Left lung (tissue), 4 donors: ENCODE measurements at regions not wholly inside any gene's neighbourhood (a gene's known extent, or its start where the extent isn't known, plus 50 kb on each side); places are given as distances from the start of the nearest gene placed in this dataset.
"Not testable (repeated sequence)": the region's sequence is repeated elsewhere in the genome, so short reads cannot be mapped to it uniquely, and the experiment has no call there.

Experiments used
- ATAC-seq: fragments of 200-7000 bp; cut with Tn5 transposase; one replicate; pipeline ENCODE4 v1.9.1; 2020; ENCODE audit warnings: moderate library complexity
- DNase-seq, 4 donors: peaks; one replicate each; pipeline ENCODE4 v3.0.0-alpha.2; 2013 to 2020
- H3K27ac ChIP-seq, 2 donors: fragments of 200-600 bp; sonication (generic) in 1 of 2; one replicate each; pipeline versions ENCODE4 v1.5.0 to v1.8.0; 2020 to 2021
- H3K27me3 ChIP-seq, 2 donors: fragments of 200-600 bp; sonication (generic) in 1 of 2; one replicate each; pipeline versions ENCODE4 v1.5.0 to v1.8.0; 2020 to 2021
- H3K36me3 ChIP-seq, 2 donors: fragments of 200-600 bp; sonication (generic) in 1 of 2; one replicate each; pipeline versions ENCODE4 v1.5.0 to v1.8.0; 2020 to 2021
- H3K4me1 ChIP-seq, 2 donors: fragments of 200-600 bp; one replicate each; pipeline ENCODE4 v1.8.0; 2021
- H3K4me3 ChIP-seq, 2 donors: fragments of 200-600 bp; sonication (generic) in 1 of 2; one replicate each; pipeline versions ENCODE4 v1.5.0 to v1.8.0; 2020 to 2021; ENCODE audit warnings: mild to moderate bottlenecking in 1 of 2
- H3K9me3 ChIP-seq, 2 donors: fragments of 200-600 bp; sonication (generic) in 1 of 2; one replicate each; pipeline versions ENCODE4 v1.5.0 to v1.8.0; 2020 to 2021
- CTCF ChIP-seq, 2 donors: fragments of 200-600 bp; sonication (generic) in 1 of 2; IDR thresholded peaks; one replicate each; pipeline versions ENCODE4 v1.5.0 to v1.8.0; 2021; ENCODE audit warnings: antibody characterized with exemption in 2 of 2
- intact Hi-C, 2 donors: fragments of 100-400 bp; cut with DNase I; formaldehyde crosslinking; loops; one replicate each; pipeline versions ENCODE4 v1.11.2 to v1.14.2; 2022
- donor health status: DM: no; HTN: yes; CAD: no.
- donor health status: DM: no; HTN: no; CAD: no.

- H3K4me3 ChIP-seq = no peak overlapping the region
- TF ChIP-seq CTCF (IDR thresholded peaks at IDR 0.05) = no peak
- peaks cover 0 to 7% of the 10 kb centered on the region in 2 donors for H3K27me3 ChIP-seq
- H3K36me3 ChIP-seq = no peaks in the 10 kb centered on the region
- no peak overlapping the region for H3K27ac ChIP-seq
- no peaks in the 10 kb centered on the region for H3K4me1 ChIP-seq
- intact Hi-C loops = no loop called here
- H3K9me3 ChIP-seq = peaks cover 0 to 31% of the 10 kb centered on the region in 2 donors
- no peak for DNase-seq
- no peak for ATAC-seq
Observed at GRCh38 chr20:24418731-24419130, 50.7 kb upstream of the SYNDIG1 start.

- no peaks in the 10 kb centered on the region for H3K4me1 ChIP-seq
- H3K9me3 ChIP-seq = peaks cover 0 to 32% of the 10 kb centered on the region in 2 donors
- no peak overlapping the region for H3K27ac ChIP-seq
- H3K36me3 ChIP-seq = no peaks in the 10 kb centered on the region
- ATAC-seq (no peak), DNase-seq (no peak)
- H3K27me3 ChIP-seq = no peaks in the 10 kb centered on the region
- no peak for TF ChIP-seq CTCF (IDR thresholded peaks at IDR 0.05)
- intact Hi-C loops = no loop called here
- no peak overlapping the region for H3K4me3 ChIP-seq
Observed at GRCh38 chr20:24417485-24417884, 51.9 kb upstream of the SYNDIG1 start.

GRCh38 chr20:24415444-24415843, 54.0 kb upstream of the SYNDIG1 start:
- H3K27me3 ChIP-seq, intact Hi-C loops, H3K27ac ChIP-seq, H3K36me3 ChIP-seq, H3K4me3 ChIP-seq, DNase-seq, H3K4me1 ChIP-seq, ATAC-seq: not testable (repeated sequence)
- peaks cover 0 to 32% of the 10 kb centered on the region in 2 donors for H3K9me3 ChIP-seq

GRCh38 chr20:24411834-24412216, 57.6 kb upstream of the SYNDIG1 start:
- DNase-seq = no peak
- H3K27ac ChIP-seq = no peak overlapping the region
- no peak for ATAC-seq
- intact Hi-C loops = no loop called here
- H3K4me1 ChIP-seq = no peaks in the 10 kb centered on the region
- no peak for TF ChIP-seq CTCF (IDR thresholded peaks at IDR 0.05)
- no peaks in the 10 kb centered on the region for H3K36me3 ChIP-seq
- H3K27me3 ChIP-seq = peaks cover 0 to 4% of the 10 kb centered on the region in 2 donors
- H3K4me3 ChIP-seq = no peak overlapping the region
- peaks cover 0 to 28% of the 10 kb centered on the region in 2 donors for H3K9me3 ChIP-seq

GRCh38 chr20:24411003-24411833, 58.2 kb upstream of the SYNDIG1 start:
- Histone ChIP-seq H3K9me3 (peaks cover 0 to 24% of the 10 kb centered on the region in 2 donors), H3K27me3 (peaks cover 0 to 4% of the 10 kb centered on the region in 2 donors), H3K4me3 (no peak overlapping the region), H3K4me1 (no peaks in the 10 kb centered on the region), H3K36me3 (no peaks in the 10 kb centered on the region), H3K27ac (no peak overlapping the region)
- ATAC-seq (no peak), DNase-seq (no peak)
- TF ChIP-seq CTCF (IDR thresholded peaks at IDR 0.05) = no peak
- intact Hi-C loops = no loop called here

- no peaks in the 10 kb centered on the region for H3K36me3 ChIP-seq
- no peak for DNase-seq
- intact Hi-C loops = no loop called here
- no peak for TF ChIP-seq CTCF (IDR thresholded peaks at IDR 0.05)
- no peak overlapping the region for H3K4me3 ChIP-seq
- no peak for ATAC-seq
- no peaks in the 10 kb centered on the region for H3K9me3 ChIP-seq
- peaks cover 0 to 4% of the 10 kb centered on the region in 2 donors for H3K27me3 ChIP-seq
- H3K27ac ChIP-seq = no peak overlapping the region
- no peaks in the 10 kb centered on the region for H3K4me1 ChIP-seq
Observed at GRCh38 chr20:24407151-24407550, 62.3 kb upstream of the SYNDIG1 start.
